Fibroblast of the conjunctiva (primary cell): ENCODE measurements at regions not wholly inside any gene's neighbourhood (a gene's known extent, or its start where the extent isn't known, plus 50 kb on each side); places are given as distances from the start of the nearest gene placed in this dataset.
"Not testable (repeated sequence)": the region's sequence is repeated elsewhere in the genome, so short reads cannot be mapped to it uniquely, and the experiment has no call there.

Experiments
- DNase-seq: peaks from one replicate; pipeline ENCODE4 v3.0.0-alpha.2; 2010; ENCODE audit warnings: low read depth

GRCh38 chr6:81906709-81907204, 154.3 kb upstream of the TENT5A start:
- no peak for DNase-seq

GRCh38 chr6:81906041-81906440, 153.6 kb upstream of the TENT5A start:
- no peak for DNase-seq

GRCh38 chr6:81901551-81901966, 149.1 kb upstream of the TENT5A start:
- no peak for DNase-seq

- DNase-seq, result no peak
Observed at GRCh38 chr6:81900616-81901015, 148.1 kb upstream of the TENT5A start.

GRCh38 chr6:81897793-81898192, 145.3 kb upstream of the TENT5A start:
- DNase-seq, result no peak

- no peak for DNase-seq
Observed at GRCh38 chr6:81896525-81897503, 144.3 kb upstream of the TENT5A start.

- DNase-seq, result no peak
Observed at GRCh38 chr6:81895511-81896185, 143.2 kb upstream of the TENT5A start.

GRCh38 chr6:81894788-81895271, 142.3 kb upstream of the TENT5A start:
- no peak for DNase-seq

- peak; percentile 53 for DNase-seq
Observed at GRCh38 chr6:81894306-81894705, 141.8 kb upstream of the TENT5A start.

GRCh38 chr6:81892891-81893290, 140.4 kb upstream of the TENT5A start:
- DNase-seq, result no peak

- no peak for DNase-seq
Observed at GRCh38 chr6:81891874-81892273, 139.4 kb upstream of the TENT5A start.

- DNase-seq, result peak; percentile 54
Observed at GRCh38 chr6:81890846-81891245, 138.4 kb upstream of the TENT5A start.

GRCh38 chr6:81889377-81890053, 137.0 kb upstream of the TENT5A start:
- DNase-seq, result no peak

- DNase-seq, result not testable (repeated sequence)
Observed at GRCh38 chr6:81886909-81887308, 134.4 kb upstream of the TENT5A start.

- DNase-seq, result no peak
Observed at GRCh38 chr6:81886157-81886556, 133.7 kb upstream of the TENT5A start.

GRCh38 chr6:81881660-81882059, 129.2 kb upstream of the TENT5A start:
- no peak for DNase-seq

GRCh38 chr6:81878479-81878878, 126.0 kb upstream of the TENT5A start:
- DNase-seq, result no peak

- no peak for DNase-seq
Observed at GRCh38 chr6:81876971-81877370, 124.5 kb upstream of the TENT5A start.

- no peak for DNase-seq
Observed at GRCh38 chr6:81875782-81876293, 123.4 kb upstream of the TENT5A start.

- not testable (repeated sequence) for DNase-seq
Observed at GRCh38 chr6:81869749-81870508, 117.4 kb upstream of the TENT5A start.

- DNase-seq, result peak; percentile 14
Observed at GRCh38 chr6:81865712-81866111, 113.2 kb upstream of the TENT5A start.
